A549 (cell line): ENCODE measurements at regions not wholly inside any gene's neighbourhood (a gene's known extent, or its start where the extent isn't known, plus 50 kb on each side); places are given as distances from the start of the nearest gene placed in this dataset.

Source experiments
- ATAC-seq, 2 experiments: fragments of 200-7000 bp in 1 of 2; fragments of >200 bp in 1 of 2; cut with Nextera tagmentation in 1 of 2; cut with Tn5 transposase in 1 of 2; 3 replicates each; pipeline versions ENCODE4 v1.8.0 to v1.9.1; 2018 to 2020; ENCODE audit warnings: mild to moderate bottlenecking in 1 of 2, moderate library complexity in 1 of 2
- CTCF ChIA-PET: fragments of 300-600 bp; sonication (Branson Sonifier 250); formaldehyde crosslinking; extraction: SDS; loops from one replicate; lab custom pipeline; 2021; ENCODE audit warnings: antibody characterized with exemption, inconsistent platforms; lab: Yijun Ruan, JAX
- POLR2A ChIA-PET: fragments of 350-600 bp; formaldehyde crosslinking; extraction: SDS; loops from one replicate; lab custom pipeline; 2021; ENCODE audit warnings: antibody characterized with exemption, inconsistent platforms; lab: Yijun Ruan, JAX
- DNase-seq, 2 experiments: peaks; one replicate each; pipeline versions ENCODE4 v3.0.0 to v3.0.0-alpha.2; 2011 to 2016; ENCODE audit warnings: low read depth in 1 of 2, low spot score in 1 of 2
- FAIRE-seq: peaks from 2 replicates; lab custom pipeline; 2011; peaks lifted over from hg19 to GRCh38; lab: Jason Lieb, UNC
- H3K27ac ChIP-seq, 2 experiments: fragments of >200 bp; sonication (Bioruptor Twin); formaldehyde crosslinking; 3 replicates each; pipeline ENCODE4 v1.5.1; 2016 to 2017
- H3K4me1 ChIP-seq: fragments of >200 bp; sonication (Bioruptor Twin); formaldehyde crosslinking; 3 replicates; pipeline ENCODE4 v1.6.1; 2016
- H3K4me2 ChIP-seq: fragments of >200 bp; sonication (Bioruptor Twin); formaldehyde crosslinking; 3 replicates; pipeline ENCODE4 v1.6.1; 2016
- H3K4me3 ChIP-seq: fragments of >200 bp; sonication (Bioruptor Twin); formaldehyde crosslinking; 3 replicates; pipeline ENCODE4 v1.5.1; 2016
- H3K9me3 ChIP-seq: fragments of >200 bp; sonication (Bioruptor Twin); formaldehyde crosslinking; 3 replicates; pipeline ENCODE4 v1.6.1; 2016
- CEBPB ChIP-seq, 2 experiments: fragments of >200 bp in 1 of 2; sonication (Bioruptor Twin) in 1 of 2; formaldehyde crosslinking in 1 of 2; IDR thresholded peaks; 2 replicates each; pipeline ENCODE4 v1.6.1; 2012 to 2016
- CHD2 ChIP-seq: fragments of 150-350 bp; IDR thresholded peaks from 2 replicates; pipeline ENCODE4 v1.6.1; 2014; ENCODE audit warnings: low read length; ENCODE audit not compliant: partially characterized antibody
- CTCF ChIP-seq: fragments of >200 bp; sonication (Bioruptor Twin); formaldehyde crosslinking; IDR thresholded peaks from 3 replicates; pipeline ENCODE4 v1.5.1; 2016
- EHF ChIP-seq: fragments of 250-450 bp; sonication (Bioruptor Pico); IDR thresholded peaks from 2 replicates; pipeline ENCODE4 v1.5.0; 2020; ENCODE audit warnings: mild to moderate bottlenecking
- FOSB ChIP-seq: fragments of 250-450 bp; sonication (Bioruptor Pico); IDR thresholded peaks from 2 replicates; pipeline ENCODE4 v1.5.0; 2020; ENCODE audit warnings: mild to moderate bottlenecking, moderate library complexity
- FOSL2 ChIP-seq, 2 experiments: fragments of 450-650 bp in 1 of 2; fragments of >200 bp in 1 of 2; sonication (Bioruptor Twin) in 1 of 2; formaldehyde crosslinking; IDR thresholded peaks; 2 replicates each; pipeline versions ENCODE4 v1.5.0 to v1.6.1; 2016 to 2020; ENCODE audit warnings: mild to moderate bottlenecking in 1 of 2, moderate library complexity in 1 of 2
- FOXS1 ChIP-seq: fragments of 250-450 bp; sonication (Bioruptor Pico); IDR thresholded peaks from 2 replicates; pipeline ENCODE4 v1.5.0; 2020; ENCODE audit warnings: mild to moderate bottlenecking, moderate library complexity
- HDAC2 ChIP-seq: fragments of 200-600 bp; sonication (generic); IDR thresholded peaks from 2 replicates; pipeline ENCODE4 v1.6.1; 2016
- HEYL ChIP-seq: fragments of 250-450 bp; sonication (Bioruptor Pico); IDR thresholded peaks from 2 replicates; pipeline ENCODE4 v1.8.0; 2021; ENCODE audit warnings: mild to moderate bottlenecking, moderate library complexity
- HMGXB4 ChIP-seq: fragments of 250-450 bp; sonication (Bioruptor Pico); IDR thresholded peaks from 2 replicates; pipeline ENCODE4 v1.5.0; 2021; ENCODE audit warnings: mild to moderate bottlenecking, moderate library complexity, borderline replicate concordance
- HOXB13 ChIP-seq: fragments of 250-450 bp; sonication (Bioruptor Pico); IDR thresholded peaks from 2 replicates; pipeline ENCODE4 v1.5.0; 2020; ENCODE audit warnings: low read depth, mild to moderate bottlenecking, moderate library complexity
- JUN ChIP-seq, 2 experiments: fragments of >200 bp; sonication (Bioruptor Twin); formaldehyde crosslinking; IDR thresholded peaks; 2 replicates in 1 of 2; 3 replicates in 1 of 2; pipeline ENCODE4 v1.6.1; 2016 to 2017
- MAFK ChIP-seq: fragments of 450-650 bp; IDR thresholded peaks from 2 replicates; pipeline ENCODE4 v1.6.1; 2014; ENCODE audit not compliant: partially characterized antibody
- MAX ChIP-seq: IDR thresholded peaks from 2 replicates; pipeline ENCODE4 v1.6.1; 2012
- MYC ChIP-seq: IDR thresholded peaks from 2 replicates; pipeline ENCODE4 v1.6.1; 2012; ENCODE audit warnings: mild to moderate bottlenecking, inconsistent platforms, low read length, improper control_type of control experiment, borderline replicate concordance
- NR3C1 ChIP-seq: fragments of >200 bp; sonication (Bioruptor Twin); formaldehyde crosslinking; IDR thresholded peaks from 3 replicates; pipeline ENCODE4 v1.6.1; 2017
- POLR2AphosphoS2 ChIP-seq: conservative IDR thresholded peaks from 2 replicates; pipeline ENCODE4 v1.6.1; 2012; ENCODE audit warnings: low read length, improper control_type of control experiment, inconsistent platforms
- RAD21 ChIP-seq, 2 experiments: fragments of >200 bp in 1 of 2; sonication (Bioruptor Twin) in 1 of 2; formaldehyde crosslinking in 1 of 2; IDR thresholded peaks in 1 of 2; conservative IDR thresholded peaks in 1 of 2; 2 replicates in 1 of 2; 3 replicates in 1 of 2; pipeline ENCODE4 v1.6.1; 2012 to 2018; ENCODE audit warnings: inconsistent platforms in 1 of 2
- RNF2 ChIP-seq: fragments of 200-600 bp; sonication (generic); IDR thresholded peaks from 2 replicates; pipeline ENCODE4 v1.6.1; 2016; ENCODE audit warnings: low read depth, mild to moderate bottlenecking, antibody characterized with exemption, moderate library complexity, borderline replicate concordance
- SREBF2 ChIP-seq: fragments of 450-650 bp; IDR thresholded peaks from 2 replicates; pipeline ENCODE4 v1.6.1; 2014; ENCODE audit warnings: mild to moderate bottlenecking, moderate library complexity
- TFCP2L1 ChIP-seq: fragments of 250-450 bp; sonication (Bioruptor Pico); IDR thresholded peaks from 2 replicates; pipeline ENCODE4 v1.5.0; 2021; ENCODE audit warnings: mild to moderate bottlenecking
- ZFP36 ChIP-seq: fragments of 450-650 bp; IDR thresholded peaks from 2 replicates; pipeline ENCODE4 v1.6.1; 2014; ENCODE audit warnings: borderline replicate concordance; ENCODE audit not compliant: partially characterized antibody
- ZSCAN20 ChIP-seq: fragments of 250-450 bp; sonication (Bioruptor Pico); IDR thresholded peaks from 2 replicates; pipeline ENCODE4 v1.8.0; 2022; ENCODE audit warnings: mild to moderate bottlenecking, moderate library complexity
- WGBS: methylation state at CpG from one replicate; pipeline ENCODE4 v1.1.6; 2017; ENCODE audit errors: missing lambda C conversion rate; 5-methylcytosine and 5-hydroxymethylcytosine counted together

GRCh38 chr13:62085337-62086229, 669.9 kb upstream of the PCDH20 start:
- TF ChIP-seq MYC (no peak), SREBF2 (no peak), NR3C1 (no peak), HDAC2 (no peak), RAD21 (conservative IDR thresholded peaks at IDR 0.05 in 1 of 2, IDR thresholded peaks at IDR 0.05 in 1 of 2) (no peak), JUN (IDR thresholded peaks at IDR 0.05) (no peak), EHF (no peak), CHD2 (no peak), FOSL2 (IDR thresholded peaks at IDR 0.05) (no peak), FOSL2 (CRISPR knock-in tag; IDR thresholded peaks at IDR 0.05) (no peak), HMGXB4 (CRISPR knock-in tag) (no peak), TFCP2L1 (CRISPR knock-in tag) (no peak), CTCF (no peak), MAX (no peak), FOSB (CRISPR knock-in tag) (no peak), ZSCAN20 (no peak)
- TF ChIP-seq, all 56 proteins: peak for 0
- ChIA-PET POLR2A (no interaction called here), CTCF (no interaction called here)
- H3K27ac ChIP-seq: no peak overlapping the region
- H3K4me2 ChIP-seq: no peak overlapping the region
- H3K4me3 ChIP-seq: no peak overlapping the region
- ATAC-seq (no peak), FAIRE-seq (no peak), DNase-seq (no peak)
- H3K4me1 ChIP-seq: no peaks in the 10 kb centered on the region
- WGBS: 28% methylated on average over 5 of the region's 5 CpGs
- H3K9me3 ChIP-seq: no peaks in the 10 kb centered on the region

- no peak for FAIRE-seq
- POLR2A ChIA-PET: no interaction called here
- DNase-seq: no peak
- no peaks in the 10 kb centered on the region for H3K9me3 ChIP-seq
- CTCF ChIA-PET: no interaction called here
- H3K4me2 ChIP-seq: no peak overlapping the region
- ATAC-seq: no peak
- H3K4me3 ChIP-seq: no peak overlapping the region
- no peaks in the 10 kb centered on the region for H3K4me1 ChIP-seq
- H3K27ac ChIP-seq: no peak overlapping the region
- no peak for TF ChIP-seq HEYL (CRISPR knock-in tag)
- no peak for TF ChIP-seq ZFP36
- TF ChIP-seq HDAC2: no peak
- TF ChIP-seq RNF2: no peak
- TF ChIP-seq CEBPB (IDR thresholded peaks at IDR 0.05): no peak
- no peak for TF ChIP-seq MAFK
- no peak for TF ChIP-seq MYC
- TF ChIP-seq POLR2AphosphoS2: no peak
- no peak for TF ChIP-seq FOXS1 (CRISPR knock-in tag)
- no peak for TF ChIP-seq HOXB13 (CRISPR knock-in tag)
- TF ChIP-seq, all 56 proteins: peak for 0
These were observed 669.1 kb upstream of the PCDH20 start for GRCh38 chr13:62084728-62085127.
